Thyroid gland (tissue), 4 donors: ENCODE measurements at regions not wholly inside any gene's neighbourhood (a gene's known extent, or its start where the extent isn't known, plus 50 kb on each side); places are given as distances from the start of the nearest gene placed in this dataset.

Experiments
- CTCF ChIP-seq, 6 experiments: fragments of 200-600 bp in 3 of 6; fragments of 450-650 bp in 3 of 6; sonication (generic) in 3 of 6; IDR thresholded peaks; one replicate each; pipeline ENCODE4 v1.5.1; 2016 to 2019; ENCODE audit warnings: antibody characterized with exemption in 6 of 6, mild to moderate bottlenecking in 2 of 6, inconsistent platforms in 1 of 6, moderate library complexity in 1 of 6
- POLR2A ChIP-seq, 2 donors: fragments of 450-650 bp; IDR thresholded peaks; one replicate each; pipeline ENCODE4 v1.6.1; 2017; ENCODE audit warnings: antibody characterized with exemption in 2 of 2, mild to moderate bottlenecking in 2 of 2, moderate library complexity in 1 of 2

GRCh38 chr5:139733698-139734538, 61.7 kb upstream of the PSD2 start:
- TF ChIP-seq CTCF (IDR thresholded peaks at IDR 0.05) (no peak), POLR2A (IDR thresholded peaks at IDR 0.05) (no peak)
